Right cardiac atrium (tissue), 5 donors: ENCODE measurements at regions not wholly inside any gene's neighbourhood (a gene's known extent, or its start where the extent isn't known, plus 50 kb on each side); places are given as distances from the start of the nearest gene placed in this dataset.

Experiments used
- ATAC-seq, 2 donors: fragments of 200-7000 bp; cut with Tn5 transposase; one replicate each; pipeline versions ENCODE4 v1.8.0 to v1.9.1; 2020; ENCODE audit warnings: moderate library complexity in 2 of 2, mild to moderate bottlenecking in 1 of 2
- DNase-seq, 3 donors: peaks; one replicate each; pipeline ENCODE4 v3.0.0-alpha.2; 2020
- H3K27ac ChIP-seq: one replicate; pipeline ENCODE4 v1.5.1; 2013; ENCODE audit warnings: mild to moderate bottlenecking, low read length, control low read depth, moderate library complexity
- H3K27me3 ChIP-seq: one replicate; pipeline ENCODE4 v1.6.1; 2013; ENCODE audit not compliant: control insufficient read depth, insufficient read depth
- H3K4me1 ChIP-seq: one replicate; pipeline ENCODE4 v1.6.1; 2013; ENCODE audit warnings: low read length; ENCODE audit not compliant: control insufficient read depth, insufficient read depth
- H3K4me3 ChIP-seq: one replicate; pipeline ENCODE4 v1.5.1; 2013; ENCODE audit warnings: low read length, control low read depth
- H3K9me3 ChIP-seq: one replicate; pipeline ENCODE4 v1.6.1; 2013; ENCODE audit warnings: low read length; ENCODE audit not compliant: control insufficient read depth
- WGBS: extraction: QIAGEN DNeasy Blood & Tissue Kit; methylation state at CpG from one replicate; pipeline ENCODE4 v1.1.7; 2013; 5-methylcytosine and 5-hydroxymethylcytosine counted together
- intact Hi-C, 4 donors: fragments of 100-400 bp; cut with DNase I; formaldehyde crosslinking; loops; one replicate each; pipeline versions ENCODE4 v1.11.0 to v1.14.0; 2022 to 2023
- donor health status: healthy with polysubstance abuse.
- donor health status: DM: no; HTN: yes; CAD: no.
- donor health status: DM: no; HTN: no; CAD: no.
- donor health status: DM: no; HTN: yes; CAD: no; lungs with severe emphysema.
- donor health status: DM: yes; HTN: yes; CAD: no.

DNA sequence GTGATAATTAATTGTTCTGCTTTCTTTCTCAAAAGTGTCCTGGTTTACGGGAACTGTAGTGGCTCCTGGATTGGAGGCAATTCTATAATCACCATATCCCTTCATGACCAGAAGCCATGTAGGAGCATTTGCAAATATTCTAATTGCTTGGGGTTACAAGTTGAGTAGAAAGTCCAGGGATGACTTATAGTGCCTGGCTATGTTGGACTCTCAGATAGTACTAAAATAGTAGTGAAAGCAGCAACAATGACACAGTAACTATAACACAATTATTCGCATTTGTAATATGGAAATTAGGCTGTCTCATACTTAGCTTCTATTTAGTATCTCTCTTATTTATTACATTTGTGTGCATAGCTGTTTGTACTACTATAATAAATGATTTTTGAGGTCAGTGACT, 712.5 kb upstream of the GRAMD2B start:
- Histone ChIP-seq H3K4me3 (no peak overlapping the region), H3K27ac (no peak overlapping the region), H3K9me3 (no peaks in the 10 kb centered on the region), H3K4me1 (no peaks in the 10 kb centered on the region), H3K27me3 (no peaks in the 10 kb centered on the region)
- ATAC-seq = no peak
- DNase-seq = no peak
- intact Hi-C loops = no loop called here
- WGBS = 98% methylated on average over 2 of the region's 2 CpGs

DNA sequence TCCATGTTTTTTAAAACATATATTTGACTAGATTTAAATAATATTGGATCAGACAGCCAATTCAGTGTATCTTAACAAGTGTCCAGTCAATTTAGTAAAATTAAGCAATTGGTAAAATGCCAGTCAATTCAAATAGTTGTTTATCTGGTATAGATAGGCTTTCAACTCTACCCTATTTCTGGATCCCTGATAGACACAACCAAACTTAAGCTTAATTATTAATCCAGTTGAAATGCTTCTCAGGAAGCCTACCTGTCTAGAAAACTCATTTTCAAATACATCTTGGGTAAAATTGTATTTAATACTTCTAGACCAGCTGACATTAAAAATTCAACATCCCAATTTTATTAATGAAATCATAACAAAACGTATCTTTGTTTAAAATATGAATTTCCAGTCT, 710.8 kb upstream of the GRAMD2B start:
- no peak for DNase-seq
- 65% methylated on average over 1 of the region's 1 CpG for WGBS

DNA sequence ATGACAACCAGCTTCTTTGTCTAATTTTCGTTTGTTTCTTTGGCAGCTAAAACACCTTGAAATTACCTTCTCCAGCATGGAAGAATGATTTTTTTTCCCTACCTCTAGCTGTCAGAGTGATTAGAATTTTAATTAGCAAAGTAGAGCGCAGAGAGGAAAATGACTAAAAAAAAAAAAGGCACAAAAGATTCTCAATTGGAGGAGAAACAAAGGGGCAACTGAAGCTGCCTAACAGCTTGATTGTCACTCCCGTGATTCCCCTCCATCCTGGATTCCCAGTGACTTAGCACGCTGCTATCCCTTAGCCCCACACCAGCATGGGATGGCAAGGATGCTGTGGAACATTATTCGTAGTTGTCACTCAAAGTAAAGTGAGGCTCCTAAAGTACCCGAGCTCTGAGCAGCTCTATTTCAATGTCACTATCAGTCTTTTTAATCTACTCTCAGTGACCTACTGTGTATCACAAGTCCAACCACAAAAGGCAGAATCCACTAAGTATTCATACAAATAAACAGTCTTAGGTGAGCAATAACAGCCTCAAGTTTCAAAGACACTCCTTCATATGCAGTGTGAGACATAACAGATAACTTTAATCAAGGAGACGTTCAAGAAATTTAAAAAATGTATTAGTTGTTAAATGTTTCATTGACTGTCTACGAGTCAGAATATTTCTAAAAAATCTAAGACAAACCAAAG, 710.0 kb upstream of the GRAMD2B start:
- intact Hi-C loops = no loop called here
- Histone ChIP-seq H3K4me1 (no peaks in the 10 kb centered on the region), H3K27ac (no peak overlapping the region), H3K4me3 (no peak overlapping the region), H3K27me3 (no peaks in the 10 kb centered on the region), H3K9me3 (no peaks in the 10 kb centered on the region)
- ATAC-seq (no peak), DNase-seq (no peak)
- 77% methylated on average over 8 of the region's 8 CpGs for WGBS

More for the DNA sequence above, 710.8 kb upstream of the GRAMD2B start:
- Histone ChIP-seq H3K9me3 (no peaks in the 10 kb centered on the region), H3K27me3 (no peaks in the 10 kb centered on the region), H3K27ac (no peak overlapping the region), H3K4me3 (no peak overlapping the region), H3K4me1 (no peaks in the 10 kb centered on the region)
- intact Hi-C loops = no loop called here
- ATAC-seq = no peak

DNA sequence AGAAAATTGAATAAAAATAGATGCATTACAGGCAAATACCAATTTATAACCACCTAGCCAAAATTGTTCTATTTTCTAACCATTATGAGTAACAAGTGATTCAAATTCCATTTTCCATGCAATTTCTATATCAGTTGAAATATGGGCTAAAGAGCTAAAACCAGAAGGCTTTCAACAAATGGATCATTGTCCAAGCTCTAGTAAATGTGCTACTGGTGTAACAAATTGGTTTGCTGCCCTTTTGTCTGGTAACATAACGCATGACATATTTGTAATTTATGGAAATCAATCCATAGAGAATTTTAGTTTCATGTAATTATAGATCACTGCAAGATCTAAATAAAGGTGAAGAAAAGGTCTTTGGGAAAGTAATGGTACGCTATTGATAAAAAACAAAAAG, 708.0 kb upstream of the GRAMD2B start:
- DNase-seq (no peak), ATAC-seq (no peak)
- Histone ChIP-seq H3K9me3 (no peaks in the 10 kb centered on the region), H3K27ac (no peak overlapping the region), H3K4me1 (no peaks in the 10 kb centered on the region), H3K4me3 (no peak overlapping the region), H3K27me3 (no peaks in the 10 kb centered on the region)
- WGBS = 94% methylated on average over 2 of the region's 2 CpGs
- intact Hi-C loops = no loop called here

DNA sequence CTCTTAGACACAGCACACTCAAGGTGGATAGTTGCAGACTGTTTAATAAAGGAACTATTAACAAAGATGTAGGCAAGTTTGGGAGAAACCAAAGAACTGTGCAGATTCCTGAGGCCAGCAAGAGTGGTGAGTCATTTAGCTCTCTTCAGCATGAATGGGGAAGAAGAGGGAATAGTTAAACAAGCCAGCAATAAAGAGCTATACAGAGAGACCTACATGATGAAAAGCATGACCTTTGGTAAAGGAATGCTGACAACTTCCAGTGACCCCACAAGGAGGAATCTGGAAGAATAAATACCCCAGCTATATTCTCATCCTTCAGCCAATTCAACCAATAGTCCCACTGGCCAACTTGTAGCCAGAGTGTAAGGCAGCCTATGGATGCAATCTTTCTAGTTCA, 706.0 kb upstream of the GRAMD2B start:
- no peak for ATAC-seq
- no peak overlapping the region for H3K27ac ChIP-seq
- H3K9me3 ChIP-seq = no peaks in the 10 kb centered on the region
- no peaks in the 10 kb centered on the region for H3K4me1 ChIP-seq
- H3K27me3 ChIP-seq = no peaks in the 10 kb centered on the region
- no peak for DNase-seq
- intact Hi-C loops = no loop called here
- H3K4me3 ChIP-seq = no peak overlapping the region

DNA sequence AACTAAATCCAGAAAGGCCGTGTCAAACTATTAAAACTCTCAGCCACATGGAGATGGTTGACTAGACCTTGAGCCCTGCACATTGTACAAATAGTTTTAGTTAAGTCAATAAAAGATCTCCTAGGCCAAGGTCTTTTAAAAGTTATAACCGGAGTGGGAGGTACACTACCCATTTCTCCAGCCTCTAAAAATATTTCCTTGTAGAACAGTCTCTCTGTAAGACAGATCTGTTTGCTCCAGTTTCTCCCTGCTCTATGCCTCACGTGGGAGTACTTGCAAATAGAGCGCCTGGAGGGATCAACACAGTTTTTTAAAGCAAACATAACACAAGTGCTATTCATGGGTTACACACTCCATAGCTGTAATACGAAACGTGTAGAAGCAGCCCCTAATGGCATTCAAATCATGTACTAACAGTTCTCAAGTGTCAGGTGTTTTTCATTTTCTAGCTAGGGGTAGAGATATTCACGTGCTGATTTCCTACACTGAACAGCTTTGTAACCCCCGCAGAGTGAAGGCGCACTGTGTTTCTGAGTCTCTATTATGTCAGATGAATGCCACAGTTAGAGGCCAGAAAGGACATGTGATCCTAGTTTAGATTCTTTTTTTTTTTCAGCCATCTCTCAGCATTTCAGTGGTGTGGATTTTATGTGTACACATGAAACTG, 703.4 kb upstream of the GRAMD2B start:
- Histone ChIP-seq H3K27me3 (no peaks in the 10 kb centered on the region), H3K4me3 (no peak overlapping the region), H3K27ac (no peak overlapping the region), H3K9me3 (no peaks in the 10 kb centered on the region), H3K4me1 (no peaks in the 10 kb centered on the region)
- 62% methylated on average over 9 of the region's 9 CpGs for WGBS
- intact Hi-C loops = no loop called here
- no peak for DNase-seq
- no peak for ATAC-seq

DNA sequence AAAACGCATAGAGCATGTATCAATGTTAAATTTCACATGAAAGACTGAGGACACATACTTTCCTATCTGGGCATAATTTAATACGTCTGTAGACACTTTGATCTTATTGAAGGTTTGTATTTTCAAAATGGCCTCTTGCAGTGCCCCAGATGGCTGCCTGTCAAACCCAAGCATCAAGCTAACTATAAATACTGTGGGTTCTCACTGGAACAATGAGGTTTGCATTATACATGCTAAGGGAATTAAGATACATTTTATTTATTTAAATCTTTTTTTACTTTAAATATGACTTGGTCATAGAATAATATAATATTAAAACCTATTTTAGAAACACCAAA, 702.9 kb upstream of the GRAMD2B start:
- no peaks in the 10 kb centered on the region for H3K9me3 ChIP-seq
- DNase-seq = no peak
- ATAC-seq = no peak
- intact Hi-C loops = no loop called here
- no peaks in the 10 kb centered on the region for H3K27me3 ChIP-seq
- no peaks in the 10 kb centered on the region for H3K4me1 ChIP-seq
- no peak overlapping the region for H3K4me3 ChIP-seq
- no peak overlapping the region for H3K27ac ChIP-seq
- WGBS = 89% methylated on average over 2 of the region's 2 CpGs

DNA sequence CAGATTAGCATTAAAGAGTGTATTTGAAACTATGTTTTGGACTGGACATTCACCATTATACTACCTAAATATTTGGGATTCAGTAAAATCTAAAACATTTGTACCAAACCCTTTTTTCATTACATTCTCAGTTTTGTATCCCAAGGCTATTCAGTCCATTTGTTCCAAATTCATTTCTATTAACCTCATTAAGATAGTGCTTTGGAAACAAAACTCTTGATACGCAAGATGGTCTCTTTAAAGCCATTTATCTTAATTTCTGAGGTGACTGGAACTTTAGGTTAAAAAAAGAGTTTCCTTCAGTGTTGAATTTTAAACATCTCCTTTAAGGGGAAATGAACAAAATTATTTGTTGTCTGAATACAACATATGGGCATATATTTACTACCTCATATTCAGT, 702.5 kb upstream of the GRAMD2B start:
- WGBS = 99% methylated on average over 1 of the region's 1 CpG
- Histone ChIP-seq H3K4me3 (no peak overlapping the region), H3K27me3 (no peaks in the 10 kb centered on the region), H3K27ac (no peak overlapping the region), H3K4me1 (no peaks in the 10 kb centered on the region), H3K9me3 (no peaks in the 10 kb centered on the region)
- DNase-seq (no peak), ATAC-seq (no peak)
- intact Hi-C loops = no loop called here

DNA sequence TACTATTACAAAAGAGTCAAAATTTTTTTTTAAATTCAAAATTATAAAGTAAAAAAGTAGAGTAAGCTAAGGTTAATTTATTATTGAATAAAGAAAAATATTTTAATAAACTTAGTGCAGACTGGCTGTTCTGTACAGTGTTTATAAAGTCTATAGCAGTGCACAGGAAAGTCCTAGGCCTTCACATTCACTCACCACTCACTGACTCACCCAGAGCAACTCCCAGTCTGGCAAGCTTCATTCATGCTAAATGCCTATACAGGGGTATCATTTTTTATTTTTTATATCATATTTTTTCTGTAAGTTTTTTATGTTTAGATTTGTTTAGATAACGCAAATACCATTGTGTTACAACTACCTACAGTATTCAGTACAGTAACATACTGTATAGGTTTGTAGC, 700.7 kb upstream of the GRAMD2B start:
- Histone ChIP-seq H3K4me3 (no peak overlapping the region), H3K27me3 (no peaks in the 10 kb centered on the region), H3K9me3 (no peaks in the 10 kb centered on the region), H3K27ac (no peak overlapping the region), H3K4me1 (no peaks in the 10 kb centered on the region)
- ATAC-seq (no peak), DNase-seq (no peak)
- 94% methylated on average over 1 of the region's 1 CpG for WGBS
- intact Hi-C loops = no loop called here

DNA sequence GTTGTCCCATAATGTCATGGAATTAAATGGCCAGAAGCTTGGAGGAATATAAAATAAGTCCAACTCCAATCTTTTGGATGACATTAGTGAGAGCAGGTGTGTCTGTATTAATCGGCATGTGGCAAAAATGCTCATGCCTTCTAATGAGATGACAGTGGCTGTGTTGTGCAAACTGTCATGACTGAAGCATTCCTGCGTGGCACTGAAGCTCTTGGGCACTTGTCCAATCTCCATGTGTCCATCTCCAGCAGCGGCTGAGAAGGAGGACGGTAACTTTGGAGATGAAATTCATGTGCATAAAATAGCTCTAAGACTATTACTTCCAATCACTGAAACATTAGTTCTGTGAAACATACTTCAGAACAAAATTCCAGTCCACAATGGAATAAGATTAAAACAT, 697.5 kb upstream of the GRAMD2B start:
- WGBS = 59% methylated on average over 4 of the region's 4 CpGs
- Histone ChIP-seq H3K27me3 (no peaks in the 10 kb centered on the region), H3K4me1 (no peaks in the 10 kb centered on the region), H3K9me3 (no peaks in the 10 kb centered on the region), H3K27ac (no peak overlapping the region), H3K4me3 (no peak overlapping the region)
- DNase-seq = peak in 1 of 3 donors; percentile 21
- intact Hi-C loops = no loop called here
- ATAC-seq = no peak

DNA sequence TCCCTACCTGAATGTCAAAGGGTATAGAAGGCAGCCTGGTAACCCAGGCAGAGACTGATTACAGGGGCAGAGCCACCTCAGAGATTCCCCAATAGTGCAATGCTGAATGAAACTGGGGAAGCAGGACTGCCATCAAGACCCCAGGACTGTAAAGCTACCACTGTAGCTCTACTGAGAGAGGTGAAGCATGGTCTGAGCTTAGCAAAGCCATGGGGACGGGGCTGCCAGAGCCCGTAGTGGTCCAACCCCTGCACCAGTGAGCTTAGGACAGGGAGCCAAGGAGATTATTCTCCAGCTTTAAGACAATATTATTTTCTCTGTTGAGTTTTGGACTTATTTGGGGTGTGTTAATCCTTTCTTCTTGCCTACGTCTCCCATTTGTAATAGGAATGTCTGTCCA, 679.3 kb upstream of the GRAMD2B start:
- Histone ChIP-seq H3K27me3 (no peaks in the 10 kb centered on the region), H3K4me3 (no peak overlapping the region), H3K9me3 (no peaks in the 10 kb centered on the region), H3K27ac (no peak overlapping the region), H3K4me1 (no peaks in the 10 kb centered on the region)
- no peak for DNase-seq
- intact Hi-C loops = no loop called here
- 95% methylated on average over 3 of the region's 3 CpGs for WGBS
- no peak for ATAC-seq

DNA sequence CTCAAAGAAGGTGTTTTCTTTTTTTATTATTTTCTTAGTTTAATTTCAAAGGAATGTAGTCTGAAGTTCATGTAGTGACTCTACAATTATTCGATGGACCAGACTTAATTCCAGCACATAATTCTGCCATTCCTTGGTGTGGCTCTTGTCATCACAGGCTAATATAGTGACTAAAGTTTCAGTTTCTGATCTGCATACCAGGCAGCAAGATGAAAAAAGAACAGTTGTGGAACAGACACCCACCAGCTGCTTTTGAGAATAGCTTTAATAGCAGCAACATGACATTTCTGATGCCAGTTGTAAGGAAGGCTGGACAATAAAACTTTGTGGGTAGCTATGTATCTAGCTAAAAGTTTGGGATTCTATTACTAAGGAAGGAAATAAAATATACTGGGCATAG, 676.3 kb upstream of the GRAMD2B start:
- ATAC-seq (no peak), DNase-seq (no peak)
- no peaks in the 10 kb centered on the region for H3K4me1 ChIP-seq
- intact Hi-C loops = no loop called here
- H3K27ac ChIP-seq = no peak overlapping the region
- no peaks in the 10 kb centered on the region for H3K9me3 ChIP-seq
- WGBS = 66% methylated on average over 1 of the region's 1 CpG
- H3K27me3 ChIP-seq = no peaks in the 10 kb centered on the region
- H3K4me3 ChIP-seq = no peak overlapping the region
